GM23338 (cell line): ENCODE measurements at regions not wholly inside any gene's neighbourhood (a gene's known extent, or its start where the extent isn't known, plus 50 kb on each side); places are given as distances from the start of the nearest gene placed in this dataset.

ENCODE experiments used
- CREB1 ChIP-seq: fragments of 250-450 bp; sonication (Bioruptor Pico); IDR thresholded peaks from 2 replicates; pipeline ENCODE4 v1.5.0; 2020; ENCODE audit warnings: low read depth, mild to moderate bottlenecking, moderate library complexity
- CTCF ChIP-seq, 2 experiments: fragments of 200-600 bp in 1 of 2; sonication (generic) in 1 of 2; conservative IDR thresholded peaks; 2 replicates each; pipeline versions ENCODE4 v1.5.1 to v1.6.1; 2016 to 2017; ENCODE audit warnings: antibody characterized with exemption in 2 of 2, low read depth in 2 of 2, mild to moderate bottlenecking in 2 of 2, moderate library complexity in 1 of 2
- ETS1 ChIP-seq: IDR thresholded peaks from 2 replicates; pipeline ENCODE4 v1.6.1; 2016; ENCODE audit warnings: antibody characterized with exemption
- EZH2 ChIP-seq: fragments of 200-600 bp; sonication (generic); IDR thresholded peaks from one replicate; pipeline ENCODE4 v1.8.0; 2017; ENCODE audit warnings: antibody characterized with exemption, mild to moderate bottlenecking, low read depth; ENCODE audit not compliant: unreplicated experiment
- EZH2phosphoT487 ChIP-seq: fragments of 200-600 bp; sonication (generic); IDR thresholded peaks from one replicate; pipeline ENCODE4 v1.8.1; 2018; ENCODE audit warnings: antibody characterized with exemption; ENCODE audit not compliant: unreplicated experiment
- JUNB ChIP-seq: IDR thresholded peaks from one replicate; pipeline ENCODE4 v1.6.1; 2016; ENCODE audit warnings: antibody characterized with exemption; ENCODE audit not compliant: unreplicated experiment
- NANOG ChIP-seq: IDR thresholded peaks from 2 replicates; pipeline ENCODE4 v1.6.1; 2016; ENCODE audit warnings: antibody characterized with exemption, borderline replicate concordance
- POLR2AphosphoS5 ChIP-seq: IDR thresholded peaks from 2 replicates; pipeline ENCODE4 v1.6.1; 2016; ENCODE audit warnings: antibody characterized with exemption, low read depth
- REST ChIP-seq: IDR thresholded peaks from one replicate; pipeline ENCODE4 v1.6.1; 2018; ENCODE audit warnings: antibody characterized with exemption; ENCODE audit not compliant: unreplicated experiment
- STAT1 ChIP-seq: IDR thresholded peaks from one replicate; pipeline ENCODE4 v1.6.1; 2016; ENCODE audit warnings: antibody characterized with exemption; ENCODE audit not compliant: unreplicated experiment
- ZNF114 ChIP-seq: fragments of 250-450 bp; sonication (Bioruptor Pico); IDR thresholded peaks from 2 replicates; pipeline ENCODE4 v1.5.0; 2020; ENCODE audit warnings: mild to moderate bottlenecking, moderate library complexity
- ZNF331 ChIP-seq: fragments of 250-450 bp; sonication (Bioruptor Pico); IDR thresholded peaks from 2 replicates; pipeline ENCODE4 v1.5.0; 2020; ENCODE audit warnings: low read depth, mild to moderate bottlenecking, moderate library complexity

- TF ChIP-seq CTCF (conservative IDR thresholded peaks at IDR 0.05; ENCODE audit: low read depth in 2 of 2): no peak
- no peak for TF ChIP-seq JUNB
- no peak for TF ChIP-seq POLR2AphosphoS5
- no peak for TF ChIP-seq ETS1
- TF ChIP-seq EZH2phosphoT487: no peak
- TF ChIP-seq ZNF114 (CRISPR knock-in tag): no peak
- TF ChIP-seq STAT1: no peak
- TF ChIP-seq REST: no peak
- no peak for TF ChIP-seq EZH2
- TF ChIP-seq NANOG: no peak
- no peak for TF ChIP-seq ZNF331 (CRISPR knock-in tag)
- no peak for TF ChIP-seq CREB1 (CRISPR knock-in tag)
These were observed 249.3 kb upstream of the VEPH1 start for GRCh38 chr3:157752554-157752953.
